Stimulated activated naive CD8-positive, alpha-beta T cell treated with anti-CD3 and anti-CD28 coated beads, Interleukin-15, amount 100 ng/mL, for 72 hours (primary cell): ENCODE measurements at regions not wholly inside any gene's neighbourhood (a gene's known extent, or its start where the extent isn't known, plus 50 kb on each side); places are given as distances from the start of the nearest gene placed in this dataset.
A peak's percentile ranks its signal among the peaks of the same experiment; 100 is the strongest.
"Not testable (repeated sequence)": the region's sequence is repeated elsewhere in the genome, so short reads cannot be mapped to it uniquely, and the experiment has no call there.

Source experiments
- ATAC-seq: fragments of 150-1000 bp; cut with Tn5 transposase; 2 replicates; pipeline ENCODE4 v1.10.0; 2021; ENCODE audit warnings: mild to moderate bottlenecking, moderate library complexity
- DNase-seq, 2 donors: peaks; one replicate each; pipeline ENCODE4 v3.0.0; 2021 to 2022
- H3K27ac Mint-ChIP-seq, 2 donors: one replicate each; pipeline ENCODE4 v1.8.0; 2022; ENCODE audit warnings: mild to moderate bottlenecking in 2 of 2, mixed read lengths in 2 of 2, moderate library complexity in 2 of 2
- H3K27me3 Mint-ChIP-seq: one replicate; pipeline ENCODE4 v1.8.0; 2022; ENCODE audit warnings: mixed read lengths
- H3K4me1 Mint-ChIP-seq: one replicate; pipeline ENCODE4 v1.8.0; 2022; ENCODE audit warnings: mild to moderate bottlenecking, mixed read lengths
- H3K4me3 Mint-ChIP-seq, 2 donors: one replicate each; pipeline ENCODE4 v1.8.0; 2022; ENCODE audit warnings: mild to moderate bottlenecking in 2 of 2, mixed read lengths in 2 of 2, moderate library complexity in 1 of 2
- H3K9me3 Mint-ChIP-seq, 2 donors: one replicate each; pipeline ENCODE4 v1.8.0; 2022; ENCODE audit warnings: mixed read lengths in 2 of 2

DNA sequence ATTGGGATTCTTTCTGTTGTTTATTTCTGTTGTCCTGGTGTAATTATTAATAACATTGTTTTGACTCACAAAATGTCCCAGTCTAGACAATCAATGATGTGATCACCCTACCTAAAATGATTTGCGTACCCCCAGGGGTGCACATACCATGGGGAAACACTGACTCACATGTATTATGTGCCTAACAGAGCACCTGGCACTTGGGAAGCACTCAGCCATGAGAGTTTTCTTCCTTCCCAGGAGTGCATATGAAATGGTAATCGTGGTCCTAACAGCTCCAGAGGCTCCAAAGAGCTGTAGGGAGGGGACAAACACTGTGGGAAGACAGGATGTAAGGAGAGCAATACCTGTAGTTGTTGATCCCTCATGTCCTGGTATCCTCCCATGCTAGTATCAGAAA is 187.8 kb upstream of the ERBB4 start:
- Mint-ChIP-seq H3K9me3 (peaks cover 12 to 15% of the 10 kb centered on the region in 2 donors), H3K27ac (peak overlapping the region in 1 of 2 donors; percentile 74), H3K27me3 (no peaks in the 10 kb centered on the region), H3K4me3 (no peak overlapping the region), H3K4me1 (peaks cover 66% of the 10 kb centered on the region)
- ATAC-seq: no peak
- no peak for DNase-seq

- ATAC-seq: no peak
- no peaks in the 10 kb centered on the region for H3K27me3 Mint-ChIP-seq
- no peak overlapping the region for H3K4me3 Mint-ChIP-seq
- H3K27ac Mint-ChIP-seq: no peak overlapping the region
- H3K4me1 Mint-ChIP-seq: peaks cover 56% of the 10 kb centered on the region
- H3K9me3 Mint-ChIP-seq: peaks cover 12 to 15% of the 10 kb centered on the region in 2 donors
- no peak for DNase-seq
Observed at GRCh38 chr2:212725180-212725579, 186.6 kb upstream of the ERBB4 start.

GRCh38 chr2:212723226-212723625 is 184.6 kb upstream of the ERBB4 start:
- H3K4me3 Mint-ChIP-seq: peak overlapping the region; percentile 37 to 56
- DNase-seq: peak in 1 of 2 donors; percentile 16

GRCh38 chr2:212722046-212722445 is 183.4 kb upstream of the ERBB4 start:
- H3K27ac Mint-ChIP-seq: no peak overlapping the region
- H3K9me3 Mint-ChIP-seq: peaks cover 12 to 19% of the 10 kb centered on the region in 2 donors
- DNase-seq (no peak), ATAC-seq (no peak)
- peak overlapping the region in 1 of 2 donors; percentile 9 for H3K4me3 Mint-ChIP-seq
- H3K27me3 Mint-ChIP-seq: no peaks in the 10 kb centered on the region
- H3K4me1 Mint-ChIP-seq: peaks cover 41% of the 10 kb centered on the region

More at GRCh38 chr2:212723226-212723625, 184.6 kb upstream of the ERBB4 start:
- no peaks in the 10 kb centered on the region for H3K27me3 Mint-ChIP-seq
- H3K9me3 Mint-ChIP-seq: peaks cover 12 to 15% of the 10 kb centered on the region in 2 donors
- no peak overlapping the region for H3K27ac Mint-ChIP-seq
- peaks cover 48% of the 10 kb centered on the region for H3K4me1 Mint-ChIP-seq
- peak; percentile 22 for ATAC-seq

GRCh38 chr2:212721026-212721451 is 182.4 kb upstream of the ERBB4 start:
- DNase-seq: no peak
- H3K4me1 Mint-ChIP-seq: peaks cover 32% of the 10 kb centered on the region

GRCh38 chr2:212715411-212715810 is 176.8 kb upstream of the ERBB4 start:
- not testable (repeated sequence) for ATAC-seq

More at GRCh38 chr2:212721026-212721451, 182.4 kb upstream of the ERBB4 start:
- peak; percentile 70 for ATAC-seq
- Mint-ChIP-seq H3K27ac (no peak overlapping the region), H3K4me3 (no peak overlapping the region), H3K9me3 (peaks cover 12 to 19% of the 10 kb centered on the region in 2 donors), H3K27me3 (no peaks in the 10 kb centered on the region)

DNA sequence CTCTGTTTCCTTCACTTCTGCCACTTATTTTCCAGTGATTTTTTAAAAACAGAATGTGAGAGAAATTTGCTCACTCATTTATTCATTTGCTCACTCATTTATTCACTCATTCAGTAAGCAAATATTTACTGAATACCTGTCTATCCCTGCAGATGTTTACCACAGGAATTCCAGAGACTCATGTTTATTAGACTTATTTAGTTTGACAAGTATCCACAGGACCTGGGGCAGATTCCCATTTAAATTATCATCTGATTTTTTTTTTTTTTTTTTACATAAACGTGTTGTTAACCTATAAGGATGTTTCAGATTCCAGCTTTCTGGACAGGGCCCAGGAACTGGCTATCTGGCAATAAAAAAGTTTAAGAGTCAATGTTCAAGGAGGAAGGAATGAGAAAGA is 175.1 kb upstream of the ERBB4 start:
- H3K27ac Mint-ChIP-seq: no peak overlapping the region
- ATAC-seq (no peak), DNase-seq (no peak)
- H3K4me3 Mint-ChIP-seq: no peak overlapping the region
- peaks cover 4 to 6% of the 10 kb centered on the region in 2 donors for H3K9me3 Mint-ChIP-seq
- no peaks in the 10 kb centered on the region for H3K27me3 Mint-ChIP-seq
- H3K4me1 Mint-ChIP-seq: no peaks in the 10 kb centered on the region

More at GRCh38 chr2:212715411-212715810, 176.8 kb upstream of the ERBB4 start:
- H3K4me1 Mint-ChIP-seq, H3K9me3 Mint-ChIP-seq, H3K4me3 Mint-ChIP-seq, H3K27ac Mint-ChIP-seq, H3K27me3 Mint-ChIP-seq, DNase-seq: not testable (repeated sequence)

GRCh38 chr2:212712991-212713390 is 174.4 kb upstream of the ERBB4 start:
- no peak overlapping the region for H3K4me3 Mint-ChIP-seq

DNA sequence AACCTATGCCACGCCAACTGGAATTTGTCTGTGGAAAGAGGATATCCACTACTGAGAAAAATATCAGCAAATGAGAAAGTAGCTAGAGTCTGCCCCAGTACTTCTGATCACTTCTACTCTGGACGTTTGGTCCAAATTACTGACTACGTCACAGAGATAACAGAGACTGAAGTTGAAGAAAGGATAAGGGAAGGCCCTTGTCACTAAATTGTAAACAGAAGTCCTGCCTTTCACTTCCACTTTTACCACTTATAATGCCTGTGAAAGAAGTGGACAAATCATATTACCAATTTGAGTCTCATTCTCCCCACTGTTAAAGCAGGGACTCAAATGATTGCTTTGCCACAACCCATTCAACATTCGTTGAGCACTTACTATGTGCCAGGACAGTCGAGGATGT is 173.9 kb upstream of the ERBB4 start:
- no peaks in the 10 kb centered on the region for H3K4me1 Mint-ChIP-seq
- no peak overlapping the region for H3K27ac Mint-ChIP-seq
- peaks cover 7% of the 10 kb centered on the region for H3K27me3 Mint-ChIP-seq
- peaks cover under 1 to 6% of the 10 kb centered on the region in 2 donors for H3K9me3 Mint-ChIP-seq
- no peak for DNase-seq
- no peak for ATAC-seq
- H3K4me3 Mint-ChIP-seq: no peak overlapping the region

More at GRCh38 chr2:212712991-212713390, 174.4 kb upstream of the ERBB4 start:
- ATAC-seq (no peak), DNase-seq (no peak)
- H3K4me1 Mint-ChIP-seq: no peaks in the 10 kb centered on the region
- H3K9me3 Mint-ChIP-seq: peaks cover 4 to 6% of the 10 kb centered on the region in 2 donors
- peaks cover 6% of the 10 kb centered on the region for H3K27me3 Mint-ChIP-seq
- no peak overlapping the region for H3K27ac Mint-ChIP-seq

- no peak overlapping the region for H3K4me3 Mint-ChIP-seq
- no peak for DNase-seq
- H3K27ac Mint-ChIP-seq: no peak overlapping the region
- H3K9me3 Mint-ChIP-seq: peaks cover 0 to 6% of the 10 kb centered on the region in 2 donors
- H3K4me1 Mint-ChIP-seq: no peaks in the 10 kb centered on the region
- peaks cover 7% of the 10 kb centered on the region for H3K27me3 Mint-ChIP-seq
- no peak for ATAC-seq
Observed at GRCh38 chr2:212711856-212712255, 173.3 kb upstream of the ERBB4 start.

DNA sequence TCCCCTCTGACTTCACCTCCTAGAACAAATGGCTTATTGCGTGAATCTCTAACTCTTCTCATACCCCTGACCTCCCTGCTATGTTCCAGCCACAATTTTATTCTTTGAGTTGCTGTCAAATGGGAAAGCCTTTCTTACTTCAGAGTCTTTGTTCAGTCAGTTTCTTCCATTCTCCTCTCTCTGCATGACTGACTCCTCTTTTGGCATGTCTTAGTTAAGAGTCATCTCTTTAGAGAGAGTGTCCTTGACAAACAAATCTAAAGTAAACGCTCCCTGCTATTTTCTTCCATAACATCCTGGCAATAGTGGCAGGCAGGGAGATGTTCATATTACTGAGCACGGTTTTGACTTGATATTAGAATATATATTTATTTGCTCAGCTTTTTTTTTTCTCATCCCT is 170.7 kb upstream of the ERBB4 start:
- ATAC-seq (no peak), DNase-seq (no peak)
- Mint-ChIP-seq H3K27ac (no peak overlapping the region), H3K4me3 (no peak overlapping the region), H3K27me3 (peaks cover 7% of the 10 kb centered on the region), H3K9me3 (peaks cover 0 to 6% of the 10 kb centered on the region in 2 donors), H3K4me1 (no peaks in the 10 kb centered on the region)

DNA sequence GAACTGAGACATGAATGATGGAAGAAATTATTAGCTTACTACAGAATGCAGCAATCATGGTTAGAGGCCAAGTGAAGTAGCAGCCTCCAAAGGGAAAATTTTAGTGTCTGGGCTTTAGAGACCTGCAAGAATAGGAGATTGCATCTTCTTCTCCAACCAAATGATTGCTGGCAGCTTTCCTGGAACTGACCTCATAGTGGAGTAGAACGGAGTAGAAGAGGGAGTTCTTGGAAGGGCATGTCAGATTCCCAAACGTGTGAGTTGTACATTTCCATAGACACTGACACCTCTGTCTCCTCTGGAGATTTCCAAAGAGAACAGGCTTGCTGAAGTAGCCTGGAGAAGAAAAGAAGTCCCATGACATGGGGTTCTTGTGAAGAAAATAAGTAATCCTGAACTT is 169.8 kb upstream of the ERBB4 start:
- no peak overlapping the region for H3K4me3 Mint-ChIP-seq
- H3K27ac Mint-ChIP-seq: no peak overlapping the region
- DNase-seq (no peak), ATAC-seq (no peak)
- H3K27me3 Mint-ChIP-seq: peaks cover 7% of the 10 kb centered on the region
- no peaks in the 10 kb centered on the region for H3K4me1 Mint-ChIP-seq
- peaks cover 0 to 6% of the 10 kb centered on the region in 2 donors for H3K9me3 Mint-ChIP-seq

DNA sequence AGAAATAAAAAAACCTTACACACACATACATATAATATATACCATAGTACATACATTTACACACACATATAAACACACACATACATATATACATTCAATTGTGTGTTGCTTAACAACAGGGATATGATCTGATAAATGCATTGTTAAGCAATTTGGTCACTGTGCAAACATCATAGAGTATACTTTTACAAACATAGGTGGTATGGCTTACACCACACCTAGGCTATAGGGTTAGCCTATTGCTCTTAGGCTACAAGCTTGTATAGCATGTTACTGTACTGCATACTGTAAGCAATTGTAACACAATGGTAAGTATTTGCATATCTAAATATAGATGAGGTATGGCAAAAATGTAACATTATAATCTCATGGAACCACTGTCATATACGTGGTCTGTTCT is 156.8 kb upstream of the ERBB4 start:
- H3K4me3 Mint-ChIP-seq: no peak overlapping the region
- ATAC-seq (no peak), DNase-seq (no peak)
- peaks cover 0 to under 1% of the 10 kb centered on the region in 2 donors for H3K9me3 Mint-ChIP-seq
- H3K27ac Mint-ChIP-seq: no peak overlapping the region
- no peaks in the 10 kb centered on the region for H3K4me1 Mint-ChIP-seq
- H3K27me3 Mint-ChIP-seq: peaks cover 16% of the 10 kb centered on the region

GRCh38 chr2:212694398-212694797 is 155.8 kb upstream of the ERBB4 start:
- no peaks in the 10 kb centered on the region for H3K4me1 Mint-ChIP-seq
- ATAC-seq (no peak), DNase-seq (no peak)
- peaks cover 18% of the 10 kb centered on the region for H3K27me3 Mint-ChIP-seq
- no peak overlapping the region for H3K27ac Mint-ChIP-seq
- no peaks in the 10 kb centered on the region for H3K9me3 Mint-ChIP-seq
- H3K4me3 Mint-ChIP-seq: no peak overlapping the region

DNA sequence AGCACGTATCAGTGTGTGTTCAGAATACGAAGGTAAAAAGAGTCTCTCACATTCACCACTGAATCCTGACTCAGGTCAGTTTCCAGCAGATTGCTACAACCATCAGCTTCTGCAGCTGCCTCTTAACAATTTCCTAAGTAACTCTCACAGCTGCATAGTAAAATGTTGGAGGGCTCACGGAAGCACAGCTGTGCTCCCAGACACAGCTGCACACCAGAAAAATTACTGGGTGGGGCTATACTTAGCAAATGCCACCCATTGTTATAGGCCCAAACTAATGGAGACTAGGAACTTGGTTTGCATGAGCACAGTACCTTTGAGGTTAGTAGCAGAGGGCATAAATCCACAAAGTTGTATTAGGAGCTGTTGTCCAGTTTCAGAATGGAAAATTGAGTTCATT is 153.9 kb upstream of the ERBB4 start:
- no peak for ATAC-seq
- H3K4me3 Mint-ChIP-seq: no peak overlapping the region
- no peak for DNase-seq
- no peaks in the 10 kb centered on the region for H3K9me3 Mint-ChIP-seq
- H3K27ac Mint-ChIP-seq: no peak overlapping the region
- H3K4me1 Mint-ChIP-seq: no peaks in the 10 kb centered on the region
- peaks cover 18% of the 10 kb centered on the region for H3K27me3 Mint-ChIP-seq

DNA sequence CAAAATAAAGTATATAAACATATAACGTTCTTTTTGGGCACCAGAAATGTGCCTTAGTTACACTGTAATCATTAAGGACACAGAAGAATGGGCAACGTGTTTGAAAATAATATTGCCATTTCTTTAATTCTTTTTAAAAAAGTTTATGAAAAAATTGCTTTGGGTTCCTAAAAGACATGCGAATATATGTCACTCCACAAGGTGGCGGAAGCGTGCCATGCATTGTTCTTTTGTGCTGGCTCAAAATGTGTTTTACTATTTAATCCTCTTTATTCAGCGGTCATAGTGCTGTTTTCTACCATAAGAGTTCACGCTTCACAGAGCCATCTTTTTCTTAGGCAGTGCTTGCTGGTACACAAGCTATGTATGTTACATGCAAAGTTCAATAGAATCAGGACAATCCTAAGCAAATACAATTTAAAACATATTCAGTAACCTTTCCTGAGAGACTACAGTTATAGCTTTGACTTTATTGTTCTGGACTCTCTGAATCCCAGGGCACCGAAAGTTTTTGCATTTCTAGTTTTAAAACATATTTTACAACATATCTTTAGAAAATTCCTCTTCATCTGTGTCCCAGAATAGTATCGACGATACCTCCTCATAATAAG is 147.8 kb upstream of the ERBB4 start:
- no peaks in the 10 kb centered on the region for H3K4me1 Mint-ChIP-seq
- H3K9me3 Mint-ChIP-seq: no peaks in the 10 kb centered on the region
- H3K4me3 Mint-ChIP-seq: no peak overlapping the region
- peaks cover 11% of the 10 kb centered on the region for H3K27me3 Mint-ChIP-seq
- no peak overlapping the region for H3K27ac Mint-ChIP-seq
- ATAC-seq (no peak), DNase-seq (peak; percentile 49 to 51)
